ENCODE measurements at regions not wholly inside any gene's neighbourhood (a gene's known extent, or its start where the extent isn't known, plus 50 kb on each side); places are given as distances from the start of the nearest gene placed in this dataset.
"Not testable (repeated sequence)": the region's sequence is repeated elsewhere in the genome, so short reads cannot be mapped to it uniquely, and the experiment has no call there.

GRCh38 chr21:20902511-20902910 lies 95.7 kb upstream of the NCAM2 start:
- no peaks in the 10 kb centered on the region for H3K27me3 Mint-ChIP-seq (ENCODE audit: low read depth, unreplicated experiment)
- H3K9me3 Mint-ChIP-seq (ENCODE audit: unreplicated experiment) = no peaks in the 10 kb centered on the region
- no peaks in the 10 kb centered on the region for H4K20me1 ChIP-seq (ENCODE audit: insufficient read depth, low read length)
- no peaks in the 10 kb centered on the region for H3K4me1 Mint-ChIP-seq (ENCODE audit: low read depth, unreplicated experiment)
- no peaks in the 10 kb centered on the region for H3K9me3 ChIP-seq (ENCODE audit: insufficient read depth, low read depth, low read length)
- no peak overlapping the region for H3K4me3 ChIP-seq (ENCODE audit: insufficient read depth, low read depth, low read length)
- no peaks in the 10 kb centered on the region for H3K4me1 ChIP-seq (ENCODE audit: insufficient read depth, low read length)
- FAIRE-seq (no peak), DNase-seq (ENCODE audit: low read depth) (no peak)
- H3K9ac ChIP-seq (ENCODE audit: low read length) = no peak overlapping the region
- H3K27ac ChIP-seq (ENCODE audit: low read depth, low read length) = no peak overlapping the region
- no peaks in the 10 kb centered on the region for H3K36me3 ChIP-seq (ENCODE audit: insufficient read depth, low read length)
- no peak overlapping the region for H2AFZ ChIP-seq (ENCODE audit: low read depth, low read length)
- H3K4me2 ChIP-seq (ENCODE audit: low read length) = no peak overlapping the region
- H3K27me3 ChIP-seq (ENCODE audit: insufficient read depth, low read length) = no peaks in the 10 kb centered on the region
- no peak overlapping the region for H3K27ac Mint-ChIP-seq (ENCODE audit: unreplicated experiment)
- H3K79me2 ChIP-seq (ENCODE audit: insufficient read depth, low read length) = no peaks in the 10 kb centered on the region
- no peaks in the 10 kb centered on the region for H3K36me3 Mint-ChIP-seq (ENCODE audit: low read depth, unreplicated experiment)
- TF ChIP-seq CTCF (IDR thresholded peaks at IDR 0.05; ENCODE audit: insufficient read depth, low read depth, low read length) (no peak), EZH2 (IDR thresholded peaks at IDR 0.05; ENCODE audit: insufficient read depth, low read length) (no peak)
- no peak overlapping the region for H3K4me3 Mint-ChIP-seq (ENCODE audit: unreplicated experiment)

- FAIRE-seq = no peak
- no peaks in the 10 kb centered on the region for H3K9me3 ChIP-seq (ENCODE audit: insufficient read depth, low read depth, low read length)
- no peaks in the 10 kb centered on the region for H4K20me1 ChIP-seq (ENCODE audit: insufficient read depth, low read length)
- TF ChIP-seq CTCF (IDR thresholded peaks at IDR 0.05; ENCODE audit: insufficient read depth, low read depth, low read length) = no peak
- no peak for TF ChIP-seq EZH2 (IDR thresholded peaks at IDR 0.05; ENCODE audit: insufficient read depth, low read length)
- no peak overlapping the region for H2AFZ ChIP-seq (ENCODE audit: low read depth, low read length)
- Mint-ChIP-seq H3K4me1 (ENCODE audit: low read depth, unreplicated experiment) (no peaks in the 10 kb centered on the region), H3K9me3 (ENCODE audit: unreplicated experiment) (no peaks in the 10 kb centered on the region), H3K27ac (ENCODE audit: unreplicated experiment) (no peak overlapping the region), H3K27me3 (ENCODE audit: low read depth, unreplicated experiment) (no peaks in the 10 kb centered on the region), H3K36me3 (ENCODE audit: low read depth, unreplicated experiment) (no peaks in the 10 kb centered on the region), H3K4me3 (ENCODE audit: unreplicated experiment) (no peak overlapping the region)
- no peak overlapping the region for H3K4me2 ChIP-seq (ENCODE audit: low read length)
- no peak overlapping the region for H3K4me3 ChIP-seq (ENCODE audit: insufficient read depth, low read depth, low read length)
- H3K27ac ChIP-seq (ENCODE audit: low read depth, low read length) = no peak overlapping the region
- H3K4me1 ChIP-seq (ENCODE audit: insufficient read depth, low read length) = no peaks in the 10 kb centered on the region
- no peaks in the 10 kb centered on the region for H3K27me3 ChIP-seq (ENCODE audit: insufficient read depth, low read length)
- no peak overlapping the region for H3K9ac ChIP-seq (ENCODE audit: low read length)
- H3K79me2 ChIP-seq (ENCODE audit: insufficient read depth, low read length) = no peaks in the 10 kb centered on the region
- DNase-seq (ENCODE audit: low read depth) = no peak
- H3K36me3 ChIP-seq (ENCODE audit: insufficient read depth, low read length) = no peaks in the 10 kb centered on the region
These were observed 95.2 kb upstream of the NCAM2 start for GRCh38 chr21:20902998-20903397.

GRCh38 chr21:20927555-20927954 lies 70.7 kb upstream of the NCAM2 start:
- not testable (repeated sequence) for H2AFZ ChIP-seq (ENCODE audit: low read depth, low read length); H3K4me2 ChIP-seq (ENCODE audit: low read length); H3K36me3 Mint-ChIP-seq (ENCODE audit: low read depth, unreplicated experiment); H3K27me3 Mint-ChIP-seq (ENCODE audit: low read depth, unreplicated experiment); DNase-seq (ENCODE audit: low read depth); H3K4me3 ChIP-seq (ENCODE audit: insufficient read depth, low read depth, low read length); H3K4me3 Mint-ChIP-seq (ENCODE audit: unreplicated experiment); H3K27me3 ChIP-seq (ENCODE audit: insufficient read depth, low read length); H3K79me2 ChIP-seq (ENCODE audit: insufficient read depth, low read length); H4K20me1 ChIP-seq (ENCODE audit: insufficient read depth, low read length); H3K9ac ChIP-seq (ENCODE audit: low read length); H3K9me3 Mint-ChIP-seq (ENCODE audit: unreplicated experiment); H3K9me3 ChIP-seq (ENCODE audit: insufficient read depth, low read depth, low read length); H3K27ac Mint-ChIP-seq (ENCODE audit: unreplicated experiment); H3K4me1 Mint-ChIP-seq (ENCODE audit: low read depth, unreplicated experiment); FAIRE-seq; H3K36me3 ChIP-seq (ENCODE audit: insufficient read depth, low read length); H3K4me1 ChIP-seq (ENCODE audit: insufficient read depth, low read length); H3K27ac ChIP-seq (ENCODE audit: low read depth, low read length)

Measured in astrocyte (in vitro differentiated cells and primary cell).